Middle frontal gyrus (tissue), 1 donor: ENCODE measurements at regions not wholly inside any gene's neighbourhood (a gene's known extent, or its start where the extent isn't known, plus 50 kb on each side); places are given as distances from the start of the nearest gene placed in this dataset.
"Not testable (repeated sequence)": the region's sequence is repeated elsewhere in the genome, so short reads cannot be mapped to it uniquely, and the experiment has no call there.

Experiments used
- DNase-seq: peaks from one replicate; pipeline ENCODE4 v3.0.0-alpha.2; 2015; ENCODE audit warnings: low spot score; ENCODE audit errors: extremely low spot score

- DNase-seq = no peak
These were observed 234.3 kb upstream of the ACVR2A start for GRCh38 chr2:147610496-147611040.

GRCh38 chr2:147609301-147609700 lies 235.5 kb upstream of the ACVR2A start:
- DNase-seq = no peak

GRCh38 chr2:147607379-147607778 lies 237.4 kb upstream of the ACVR2A start:
- no peak for DNase-seq

GRCh38 chr2:147603876-147604275 lies 241.0 kb upstream of the ACVR2A start:
- no peak for DNase-seq

- DNase-seq = no peak
These were observed 241.4 kb upstream of the ACVR2A start for GRCh38 chr2:147603447-147603846.

GRCh38 chr2:147600646-147601045 lies 244.2 kb upstream of the ACVR2A start:
- no peak for DNase-seq

- DNase-seq = no peak
These were observed 244.6 kb upstream of the ACVR2A start for GRCh38 chr2:147600223-147600622.

GRCh38 chr2:147595200-147595599 lies 249.6 kb upstream of the ACVR2A start:
- DNase-seq = no peak

- no peak for DNase-seq
These were observed 250.8 kb upstream of the ACVR2A start for GRCh38 chr2:147594038-147594437.

- DNase-seq = not testable (repeated sequence)
These were observed 252.0 kb upstream of the ACVR2A start for GRCh38 chr2:147592784-147593183.

- DNase-seq = no peak
These were observed 255.7 kb upstream of the ACVR2A start for GRCh38 chr2:147589127-147589526.

GRCh38 chr2:147588191-147588590 lies 256.6 kb upstream of the ACVR2A start:
- DNase-seq = no peak

- no peak for DNase-seq
These were observed 266.3 kb upstream of the ACVR2A start for GRCh38 chr2:147578529-147578928.

- DNase-seq = no peak
These were observed 266.8 kb upstream of the ACVR2A start for GRCh38 chr2:147577998-147578380.

- DNase-seq = no peak
These were observed 267.4 kb upstream of the ACVR2A start for GRCh38 chr2:147577323-147577997.

GRCh38 chr2:147575106-147575505 lies 269.7 kb upstream of the ACVR2A start:
- no peak for DNase-seq

- DNase-seq = no peak
These were observed 272.2 kb upstream of the ACVR2A start for GRCh38 chr2:147572622-147573021.

GRCh38 chr2:147569426-147569825 lies 275.4 kb upstream of the ACVR2A start:
- DNase-seq = no peak

- no peak for DNase-seq
These were observed 276.7 kb upstream of the ACVR2A start for GRCh38 chr2:147568109-147568508.

- DNase-seq = no peak
These were observed 277.7 kb upstream of the ACVR2A start for GRCh38 chr2:147567136-147567535.

GRCh38 chr2:147560810-147561535 lies 283.9 kb upstream of the ACVR2A start:
- no peak for DNase-seq

- DNase-seq = no peak
These were observed 285.6 kb upstream of the ACVR2A start for GRCh38 chr2:147559070-147559725.
